Upper lobe of left lung (tissue), 6 donors: ENCODE measurements at regions not wholly inside any gene's neighbourhood (a gene's known extent, or its start where the extent isn't known, plus 50 kb on each side); places are given as distances from the start of the nearest gene placed in this dataset.
A peak's percentile ranks its signal among the peaks of the same experiment; 100 is the strongest.
"Not testable (repeated sequence)": the region's sequence is repeated elsewhere in the genome, so short reads cannot be mapped to it uniquely, and the experiment has no call there.

Experiments used
- ATAC-seq, 2 donors: fragments of 200-7000 bp; cut with Tn5 transposase; one replicate each; pipeline ENCODE4 v1.9.1; 2022; ENCODE audit warnings: mild to moderate bottlenecking in 2 of 2, moderate library complexity in 2 of 2; ENCODE audit not compliant: low FRiP score in 2 of 2
- DNase-seq, 2 donors: peaks; one replicate each; pipeline ENCODE4 v3.0.0-alpha.2; 2019 to 2020
- H3K27ac ChIP-seq, 4 donors: fragments of 200-600 bp; sonication (generic); one replicate each; pipeline ENCODE4 v1.5.1; 2016 to 2019
- H3K27me3 ChIP-seq, 4 donors: fragments of 200-600 bp; sonication (generic); one replicate each; pipeline ENCODE4 v1.5.1; 2017 to 2019
- H3K36me3 ChIP-seq, 4 donors: fragments of 200-600 bp; sonication (generic); one replicate each; pipeline ENCODE4 v1.5.1; 2016 to 2019
- H3K4me1 ChIP-seq, 4 donors: fragments of 200-600 bp; sonication (generic); one replicate each; pipeline ENCODE4 v1.5.1; 2018 to 2019
- H3K4me3 ChIP-seq, 4 donors: fragments of 200-600 bp; sonication (generic); one replicate each; pipeline ENCODE4 v1.5.1; 2017 to 2019; ENCODE audit warnings: mild to moderate bottlenecking in 2 of 4, moderate library complexity in 1 of 4
- H3K9me3 ChIP-seq, 4 donors: fragments of 200-600 bp; sonication (generic); one replicate each; pipeline ENCODE4 v1.5.1; 2018 to 2019
- WGBS, 2 donors: methylation state at CpG; one replicate each; pipeline ENCODE4 v1.1.5; 2017 to 2018; 5-methylcytosine and 5-hydroxymethylcytosine counted together
- donor health status: DM: no; HTN: no; CAD: no; lungs with moderate emphysema.
- donor health status: DM: no; HTN: yes; CAD: no; lungs with severe emphysema.

- H3K27me3 ChIP-seq, DNase-seq: not testable (repeated sequence)
- 87 to 89% methylated on average over 6 of the region's 6 CpGs for WGBS, 2 donors
These were observed 248.9 kb downstream of the NPIPA7 start for GRCh38 chr16:16627865-16628264.

GRCh38 chr16:16638231-16638630 lies 259.3 kb downstream of the NPIPA7 start:
- ATAC-seq = not testable (repeated sequence)

More at GRCh38 chr16:16627865-16628264, 248.9 kb downstream of the NPIPA7 start:
- not testable (repeated sequence) for H3K4me3 ChIP-seq, H3K9me3 ChIP-seq, H3K27ac ChIP-seq, ATAC-seq, H3K36me3 ChIP-seq, H3K4me1 ChIP-seq

GRCh38 chr16:16638714-16639113 lies 259.8 kb downstream of the NPIPA7 start:
- WGBS, 2 donors = 62 to 74% methylated on average over 2 to 3 of the region's 3 CpGs
- H3K9me3 ChIP-seq, H3K36me3 ChIP-seq, H3K4me3 ChIP-seq, ATAC-seq, H3K27me3 ChIP-seq, H3K27ac ChIP-seq, H3K4me1 ChIP-seq, DNase-seq: not testable (repeated sequence)

More at GRCh38 chr16:16638231-16638630, 259.3 kb downstream of the NPIPA7 start:
- WGBS, 2 donors = 68 to 77% methylated on average over 5 to 6 of the region's 7 CpGs
- H3K4me1 ChIP-seq, H3K4me3 ChIP-seq, H3K27ac ChIP-seq, H3K9me3 ChIP-seq, DNase-seq, H3K36me3 ChIP-seq, H3K27me3 ChIP-seq: not testable (repeated sequence)

GRCh38 chr16:16643828-16644227 lies 264.9 kb downstream of the NPIPA7 start:
- H3K4me3 ChIP-seq, DNase-seq, H3K9me3 ChIP-seq, H3K27ac ChIP-seq, H3K27me3 ChIP-seq, H3K4me1 ChIP-seq, H3K36me3 ChIP-seq, ATAC-seq: not testable (repeated sequence)
- 68 to 89% methylated on average over 1 of the region's 1 CpG for WGBS, 2 donors

- H3K27ac ChIP-seq, H3K9me3 ChIP-seq, ATAC-seq, H3K36me3 ChIP-seq, H3K4me1 ChIP-seq, H3K4me3 ChIP-seq, DNase-seq, H3K27me3 ChIP-seq: not testable (repeated sequence)
- 80% methylated on average over 1 of the region's 4 CpGs; no CpG with 5 or more reads in 1 of the 2 donors for WGBS, 2 donors
These were observed 269.1 kb downstream of the NPIPA7 start for GRCh38 chr16:16648002-16648401.

- not testable (repeated sequence) for H3K4me3 ChIP-seq, H3K27me3 ChIP-seq, H3K36me3 ChIP-seq, DNase-seq, H3K27ac ChIP-seq, H3K9me3 ChIP-seq, H3K4me1 ChIP-seq, ATAC-seq
- no CpG with 5 or more reads among the region's 3 CpGs for WGBS, 2 donors
These were observed 293.4 kb downstream of the NPIPA7 start for GRCh38 chr16:16672180-16672812.

GRCh38 chr16:16674820-16675219 lies 295.9 kb downstream of the NPIPA7 start:
- not testable (repeated sequence) for DNase-seq, H3K4me1 ChIP-seq, H3K36me3 ChIP-seq, H3K27ac ChIP-seq, H3K27me3 ChIP-seq, H3K9me3 ChIP-seq, H3K4me3 ChIP-seq
- 73% methylated on average over 4 of the region's 9 CpGs; no CpG with 5 or more reads in 1 of the 2 donors for WGBS, 2 donors
- peak in 1 of 2 donors; percentile 85 for ATAC-seq

- DNase-seq, H3K9me3 ChIP-seq, ATAC-seq, H3K36me3 ChIP-seq, H3K4me3 ChIP-seq, H3K27me3 ChIP-seq, H3K27ac ChIP-seq, H3K4me1 ChIP-seq: not testable (repeated sequence)
- no CpG with 5 or more reads among the region's 4 CpGs for WGBS, 2 donors
These were observed 342.9 kb downstream of the NPIPA7 start for GRCh38 chr16:16721849-16722248.

GRCh38 chr16:16722666-16723065 lies 343.7 kb downstream of the NPIPA7 start:
- not testable (repeated sequence) for H3K27ac ChIP-seq, ATAC-seq, H3K4me3 ChIP-seq, DNase-seq, H3K27me3 ChIP-seq, H3K36me3 ChIP-seq, H3K9me3 ChIP-seq, H3K4me1 ChIP-seq
- no CpG with 5 or more reads among the region's 4 CpGs for WGBS, 2 donors

GRCh38 chr16:16723819-16724519 lies 345.0 kb downstream of the NPIPA7 start:
- not testable (repeated sequence) for H3K4me1 ChIP-seq, ATAC-seq, H3K9me3 ChIP-seq, H3K36me3 ChIP-seq, H3K4me3 ChIP-seq, DNase-seq, H3K27ac ChIP-seq, H3K27me3 ChIP-seq
- WGBS, 2 donors = no CpG with 5 or more reads among the region's 6 CpGs

- DNase-seq, H3K27ac ChIP-seq, H3K36me3 ChIP-seq, H3K27me3 ChIP-seq, H3K9me3 ChIP-seq, ATAC-seq, H3K4me3 ChIP-seq, H3K4me1 ChIP-seq: not testable (repeated sequence)
- no CpG with 5 or more reads among the region's 2 CpGs for WGBS, 2 donors
These were observed 348.1 kb downstream of the NPIPA7 start for GRCh38 chr16:16727048-16727447.

GRCh38 chr16:16742573-16742972 lies 363.6 kb downstream of the NPIPA7 start:
- not testable (repeated sequence) for H3K9me3 ChIP-seq, H3K27me3 ChIP-seq, H3K36me3 ChIP-seq, ATAC-seq, H3K4me3 ChIP-seq, H3K4me1 ChIP-seq, DNase-seq, H3K27ac ChIP-seq
- no CpG with 5 or more reads among the region's 1 CpG for WGBS, 2 donors

GRCh38 chr16:16754992-16755667 lies 376.2 kb downstream of the NPIPA7 start:
- not testable (repeated sequence) for H3K4me1 ChIP-seq, DNase-seq, H3K9me3 ChIP-seq, ATAC-seq, H3K27me3 ChIP-seq, H3K4me3 ChIP-seq, H3K27ac ChIP-seq, H3K36me3 ChIP-seq
- WGBS, 2 donors = 86 to 90% methylated on average over 1 to 2 of the region's 5 CpGs
